Astrocyte (in vitro differentiated cells and primary cell): ENCODE measurements at regions not wholly inside any gene's neighbourhood (a gene's known extent, or its start where the extent isn't known, plus 50 kb on each side); places are given as distances from the start of the nearest gene placed in this dataset.

Experiments
- EZH2 ChIP-seq: IDR thresholded peaks from 2 replicates; pipeline ENCODE4 v1.6.1; 2012; ENCODE audit warnings: mild to moderate bottlenecking, low read length, inconsistent platforms; ENCODE audit not compliant: insufficient read depth
- TF ChIP-seq, protein P1 (sequence below): IDR thresholded peaks from 2 replicates; pipeline ENCODE4 v1.5.1; 2011; ENCODE audit warnings: low read depth, mild to moderate bottlenecking, inconsistent platforms, low read length, moderate library complexity; ENCODE audit not compliant: insufficient read depth

DNA sequence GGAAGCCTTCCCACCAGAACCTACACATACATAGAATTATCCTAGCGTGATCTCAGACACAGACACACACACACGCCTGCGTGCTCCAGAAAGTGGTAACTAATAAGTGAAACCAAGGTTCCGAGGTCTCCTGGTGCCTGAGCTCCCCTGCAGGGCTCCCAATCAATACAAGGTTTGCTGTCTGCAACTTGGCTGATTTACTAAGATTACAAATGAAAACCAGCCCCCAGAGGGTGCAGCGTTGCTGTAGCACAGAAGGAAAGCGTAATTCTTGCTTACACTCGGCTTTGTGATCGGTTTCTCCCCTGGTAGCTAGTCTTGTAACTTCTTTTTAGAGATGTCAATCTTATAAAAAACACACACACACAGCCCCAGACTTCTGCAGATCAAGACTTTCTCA is 334.1 kb upstream of the XYLT1 start:
- TF ChIP-seq, protein P1, sequence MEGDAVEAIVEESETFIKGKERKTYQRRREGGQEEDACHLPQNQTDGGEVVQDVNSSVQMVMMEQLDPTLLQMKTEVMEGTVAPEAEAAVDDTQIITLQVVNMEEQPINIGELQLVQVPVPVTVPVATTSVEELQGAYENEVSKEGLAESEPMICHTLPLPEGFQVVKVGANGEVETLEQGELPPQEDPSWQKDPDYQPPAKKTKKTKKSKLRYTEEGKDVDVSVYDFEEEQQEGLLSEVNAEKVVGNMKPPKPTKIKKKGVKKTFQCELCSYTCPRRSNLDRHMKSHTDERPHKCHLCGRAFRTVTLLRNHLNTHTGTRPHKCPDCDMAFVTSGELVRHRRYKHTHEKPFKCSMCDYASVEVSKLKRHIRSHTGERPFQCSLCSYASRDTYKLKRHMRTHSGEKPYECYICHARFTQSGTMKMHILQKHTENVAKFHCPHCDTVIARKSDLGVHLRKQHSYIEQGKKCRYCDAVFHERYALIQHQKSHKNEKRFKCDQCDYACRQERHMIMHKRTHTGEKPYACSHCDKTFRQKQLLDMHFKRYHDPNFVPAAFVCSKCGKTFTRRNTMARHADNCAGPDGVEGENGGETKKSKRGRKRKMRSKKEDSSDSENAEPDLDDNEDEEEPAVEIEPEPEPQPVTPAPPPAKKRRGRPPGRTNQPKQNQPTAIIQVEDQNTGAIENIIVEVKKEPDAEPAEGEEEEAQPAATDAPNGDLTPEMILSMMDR: no peak
- TF ChIP-seq EZH2: no peak
